ENCODE measurements at regions not wholly inside any gene's neighbourhood (a gene's known extent, or its start where the extent isn't known, plus 50 kb on each side); places are given as distances from the start of the nearest gene placed in this dataset.
"Not testable (repeated sequence)": the region's sequence is repeated elsewhere in the genome, so short reads cannot be mapped to it uniquely, and the experiment has no call there.

DNA sequence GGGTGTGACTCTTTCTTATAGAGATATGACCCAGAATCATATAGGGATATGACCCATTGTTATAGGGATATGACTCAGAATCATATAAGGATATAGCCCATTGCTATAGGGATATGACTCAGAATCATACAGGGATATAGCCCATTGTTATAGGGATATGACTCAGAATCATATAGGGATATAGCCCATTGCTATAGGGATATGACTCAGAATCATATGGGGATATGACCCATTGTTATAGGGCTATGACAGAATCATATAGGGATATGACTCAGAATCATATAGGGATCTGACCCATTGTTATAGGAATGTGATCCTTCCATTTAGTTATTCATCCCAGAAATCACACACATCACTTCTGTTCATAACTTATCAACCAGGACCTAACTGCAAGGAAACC is 312.2 kb upstream of the ADARB2 start:
- no peak for DNase-seq

DNA sequence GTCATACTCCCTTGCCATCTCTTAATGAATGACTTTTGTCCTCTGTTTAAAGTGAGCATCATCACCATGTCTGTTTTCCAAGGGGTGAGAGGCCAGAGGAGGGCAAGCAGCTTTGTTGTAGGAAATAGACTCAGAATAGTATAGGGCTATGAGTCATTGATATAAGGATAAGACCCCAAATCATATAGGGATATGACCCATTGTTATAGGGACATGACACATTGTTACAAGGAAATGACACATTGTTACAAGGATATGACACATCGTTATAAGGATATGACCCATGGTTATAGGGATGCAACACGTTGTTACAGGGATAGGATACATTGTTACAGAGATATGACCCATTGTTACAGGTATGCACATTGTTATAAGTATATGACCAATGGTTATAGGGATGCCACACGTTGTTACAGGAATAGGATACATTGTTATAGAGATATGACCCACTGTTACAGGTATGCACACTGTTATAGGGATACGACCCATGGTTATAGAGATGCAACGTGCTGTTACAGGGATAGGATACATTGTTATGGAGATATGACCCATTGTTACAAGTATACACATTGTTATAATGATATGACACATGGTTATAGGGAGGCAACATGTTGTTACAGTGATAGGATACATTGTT is 311.1 kb upstream of the ADARB2 start:
- DNase-seq = no peak

DNA sequence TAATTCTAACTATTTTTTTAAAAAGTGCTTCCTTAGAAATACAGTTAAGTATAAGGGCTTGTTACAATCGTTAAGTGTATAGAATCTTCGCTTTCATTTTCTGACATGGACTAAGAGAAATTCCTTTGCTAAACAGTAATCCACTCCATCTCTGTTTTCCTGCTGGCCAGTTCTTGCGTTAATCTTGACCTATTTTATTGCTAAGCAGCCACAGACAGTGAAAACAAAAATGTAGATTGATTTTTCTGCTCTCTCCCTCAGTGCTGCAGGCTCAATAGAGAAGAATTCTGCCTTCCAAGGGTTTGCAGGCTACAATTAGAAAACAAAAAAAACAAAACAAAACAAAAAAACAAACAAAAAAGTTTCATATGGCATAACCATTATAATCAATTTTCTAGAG is 310.4 kb upstream of the ADARB2 start:
- DNase-seq = no peak

- no peak for DNase-seq
Measured at GRCh38 chr10:2043379-2043778, 306.1 kb upstream of the ADARB2 start.

- DNase-seq = peak; percentile 42
Measured at GRCh38 chr10:2038036-2038435, 300.7 kb upstream of the ADARB2 start.

GRCh38 chr10:2037246-2037645 is 299.9 kb upstream of the ADARB2 start:
- no peak for DNase-seq

DNA sequence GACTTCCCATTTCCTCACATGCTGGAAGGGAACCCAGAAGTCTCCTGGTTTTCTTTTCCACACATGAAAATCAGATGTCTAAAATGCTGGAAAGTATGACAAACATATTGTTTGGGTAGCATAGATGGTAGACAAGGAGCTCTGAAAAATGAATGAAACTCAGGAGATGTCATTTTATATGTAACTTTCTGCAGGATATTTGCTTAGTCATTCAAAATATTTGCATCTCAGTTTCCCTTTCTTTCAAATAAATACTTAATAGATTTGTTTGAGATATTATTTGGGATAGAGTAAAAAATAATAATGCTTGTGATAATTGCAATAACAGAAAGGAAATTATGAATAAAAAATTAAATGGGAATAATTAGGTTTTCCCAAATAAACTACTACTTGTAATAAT is 298.9 kb upstream of the ADARB2 start:
- DNase-seq = no peak

DNA sequence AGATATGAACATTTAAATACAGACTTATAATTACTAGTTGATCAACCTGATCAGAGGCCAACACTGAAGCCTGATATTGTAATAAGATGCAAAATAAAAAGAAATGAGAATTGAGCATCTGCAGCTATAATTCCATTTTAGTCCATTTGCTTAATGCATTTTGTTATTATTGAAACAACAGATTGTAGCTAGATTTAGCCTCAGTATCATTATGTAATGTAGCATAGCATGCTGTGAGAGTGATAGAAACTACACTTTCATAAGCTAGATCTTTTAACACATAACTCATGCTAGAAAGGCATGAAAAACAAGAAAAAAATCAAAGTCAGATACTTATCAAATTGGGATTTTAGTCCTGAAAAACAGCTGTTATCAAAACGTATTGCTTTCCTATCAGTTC is 292.7 kb upstream of the ADARB2 start:
- DNase-seq = no peak

DNA sequence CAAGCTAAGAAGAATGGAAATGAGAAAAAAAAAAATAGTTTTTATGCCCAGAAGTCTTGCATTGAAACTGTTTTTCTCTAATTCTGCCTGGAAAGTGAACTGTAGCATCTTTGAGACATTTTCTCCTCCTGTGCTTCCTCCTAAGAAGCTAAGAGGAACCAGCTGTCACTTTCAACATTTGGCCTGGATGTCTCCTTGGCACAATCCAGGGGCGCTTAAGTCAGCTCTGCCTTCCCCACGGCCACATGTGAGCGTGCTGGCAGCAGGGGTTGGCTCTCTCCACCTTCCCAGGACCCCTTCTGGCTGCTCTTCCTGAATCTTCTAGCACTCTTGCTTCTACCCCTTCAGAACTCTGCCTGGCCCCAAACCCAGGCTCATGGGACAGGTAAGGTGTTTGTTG is 289.6 kb upstream of the ADARB2 start:
- no peak for DNase-seq

GRCh38 chr10:2024750-2025149 is 287.4 kb upstream of the ADARB2 start:
- DNase-seq = not testable (repeated sequence)

- no peak for DNase-seq
Measured at GRCh38 chr10:2023687-2024086, 286.4 kb upstream of the ADARB2 start.

DNA sequence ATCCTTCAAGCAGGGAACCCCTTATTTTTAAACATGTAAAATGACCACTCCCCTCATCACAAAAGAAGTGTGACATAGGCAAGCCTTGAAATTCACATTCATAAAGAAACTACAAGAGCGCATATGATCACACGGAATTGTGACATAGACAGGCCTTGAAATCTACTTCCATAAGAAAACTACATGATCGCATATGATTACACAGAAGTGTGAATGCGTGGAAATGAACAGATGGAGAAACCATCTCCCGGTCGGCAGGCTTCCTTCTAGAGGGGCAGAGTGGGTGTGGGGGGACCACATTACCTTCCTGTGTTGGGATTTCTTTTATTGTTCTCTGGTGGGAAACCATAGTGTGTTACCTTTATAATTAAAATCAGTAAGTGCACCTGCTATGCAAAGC is 285.1 kb upstream of the ADARB2 start:
- no peak for DNase-seq

DNA sequence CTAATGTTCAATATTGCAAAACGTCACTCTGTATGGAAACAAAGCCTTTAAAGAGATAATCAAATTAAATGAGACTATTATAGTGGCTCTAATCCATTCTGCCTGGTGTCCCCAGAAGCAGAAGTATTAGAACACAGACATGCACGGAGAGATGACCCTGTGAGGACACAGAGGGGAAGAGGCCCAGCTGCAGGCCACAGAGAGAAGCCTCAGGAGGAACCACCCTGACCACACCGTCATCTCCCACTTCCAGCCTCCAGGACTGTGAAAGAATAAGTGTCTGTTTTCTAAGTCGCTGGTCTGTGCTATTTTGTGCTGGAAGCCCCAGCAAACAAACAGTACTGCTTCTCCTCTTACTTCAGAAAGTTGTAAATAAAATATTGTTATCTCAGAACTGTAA is 283.5 kb upstream of the ADARB2 start:
- DNase-seq = no peak

DNA sequence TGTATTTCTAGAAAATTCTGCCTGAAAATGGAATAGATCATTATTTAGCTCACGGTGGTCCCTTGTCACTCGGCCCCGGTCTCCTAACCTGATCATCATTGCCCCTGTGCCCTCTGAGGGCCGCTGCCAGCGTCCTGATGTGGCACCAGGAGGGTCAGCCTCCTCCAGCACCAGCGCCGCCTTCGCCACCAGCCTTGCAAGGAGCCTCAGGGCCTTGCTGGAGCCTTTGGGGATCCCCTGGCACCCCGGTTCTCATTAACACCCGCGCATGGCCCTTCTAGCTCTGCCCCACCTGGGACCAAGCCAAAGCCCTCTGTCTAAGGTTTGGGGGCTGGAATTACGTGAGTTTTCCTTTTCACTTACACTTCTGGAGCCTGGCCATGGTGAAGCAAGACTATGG is 282.5 kb upstream of the ADARB2 start:
- no peak for DNase-seq

GRCh38 chr10:2019281-2019680 is 282.0 kb upstream of the ADARB2 start:
- no peak for DNase-seq

GRCh38 chr10:2014541-2014940 is 277.2 kb upstream of the ADARB2 start:
- DNase-seq = no peak

DNA sequence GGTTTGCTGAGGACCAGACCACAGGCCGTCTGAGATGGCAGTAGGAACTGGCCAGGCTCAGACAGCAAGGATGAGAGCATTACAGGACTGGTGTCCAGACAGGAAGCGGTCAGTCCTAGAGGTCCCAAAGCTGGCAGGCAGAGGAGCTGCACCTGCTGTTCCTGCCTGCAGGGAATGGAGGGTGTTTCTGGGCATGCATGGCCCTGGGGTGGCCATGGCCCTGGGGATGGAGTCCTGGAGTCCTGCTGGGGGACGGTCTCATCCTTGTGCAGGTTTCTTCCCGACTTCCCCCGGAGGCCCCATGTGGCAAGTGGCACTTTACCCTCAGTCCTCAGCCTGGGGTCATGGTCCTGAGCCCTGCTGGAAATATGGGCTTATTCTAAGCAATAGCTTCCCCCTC is 274.9 kb upstream of the ADARB2 start:
- DNase-seq = no peak

GRCh38 chr10:2011106-2011716 is 273.9 kb upstream of the ADARB2 start:
- DNase-seq = no peak

DNA sequence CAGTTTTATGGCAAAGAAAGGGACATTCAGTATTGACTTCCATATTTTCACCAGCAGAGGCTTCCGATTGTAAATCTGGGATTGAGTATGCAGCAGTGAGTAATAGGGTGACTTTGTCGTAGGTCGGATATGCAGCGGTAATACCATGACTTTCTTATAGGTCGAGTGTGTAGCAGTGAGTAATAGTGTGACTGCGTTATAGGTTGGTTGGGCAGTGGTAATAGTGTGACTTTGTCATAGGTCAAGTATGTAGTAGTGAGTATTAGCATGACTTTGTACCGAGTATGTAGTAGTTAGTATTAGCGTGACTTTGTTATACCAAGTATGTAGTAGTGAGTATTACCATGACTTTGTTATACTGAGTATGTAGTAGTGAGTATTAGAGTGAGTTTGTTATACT is 268.2 kb upstream of the ADARB2 start:
- DNase-seq = no peak

DNA sequence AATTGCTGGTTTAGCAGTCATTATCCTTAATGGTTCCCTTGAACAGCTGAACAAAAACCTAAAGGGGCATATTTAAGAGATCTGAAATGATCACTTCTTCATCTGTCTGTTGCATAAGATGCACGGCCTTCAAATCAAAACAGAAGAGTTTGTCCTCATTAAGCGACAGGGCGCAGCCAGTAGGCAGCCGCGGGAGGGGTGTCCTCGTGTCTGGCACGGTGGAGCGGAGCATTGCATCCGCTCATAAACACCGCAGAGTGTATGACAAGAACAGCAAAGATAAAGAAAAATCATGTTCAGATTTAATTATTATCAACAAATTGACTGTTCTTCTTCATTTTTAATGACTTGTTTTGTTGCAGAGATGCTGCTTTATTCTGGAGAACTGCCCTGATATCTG is 255.6 kb upstream of the ADARB2 start:
- no peak for DNase-seq

GRCh38 chr10:1989090-1989489 is 251.8 kb upstream of the ADARB2 start:
- no peak for DNase-seq

- DNase-seq = no peak
Measured at GRCh38 chr10:1981976-1982375, 244.7 kb upstream of the ADARB2 start.

GRCh38 chr10:1980459-1980858 is 243.1 kb upstream of the ADARB2 start:
- DNase-seq = no peak

DNA sequence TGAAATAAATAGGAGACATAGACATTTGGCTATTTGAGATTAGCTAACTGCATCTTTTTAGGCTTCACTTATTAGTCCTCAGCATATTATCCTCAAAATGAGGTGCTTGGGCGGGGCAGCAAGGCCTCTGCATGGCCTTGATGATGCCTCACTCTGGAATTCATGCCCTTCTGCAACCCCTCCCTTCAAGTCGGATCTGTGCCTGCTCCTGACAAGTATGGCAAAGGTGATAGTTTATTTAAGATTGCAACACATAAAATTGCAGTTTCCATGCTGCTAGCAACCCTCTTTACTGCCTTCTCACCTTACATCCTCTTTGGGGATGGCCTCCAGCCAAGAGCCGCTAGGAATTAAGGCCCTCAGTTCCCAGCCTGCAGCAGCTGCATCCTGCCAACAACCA is 241.3 kb upstream of the ADARB2 start:
- DNase-seq = no peak

- DNase-seq = no peak
Measured at GRCh38 chr10:1977461-1977860, 240.1 kb upstream of the ADARB2 start.

Data from retina (tissue), 1 donor.